ENCODE measurements at regions not wholly inside any gene's neighbourhood (a gene's known extent, or its start where the extent isn't known, plus 50 kb on each side); places are given as distances from the start of the nearest gene placed in this dataset.

- Histone ChIP-seq H3K27me3 (ENCODE audit: insufficient read depth, low read length) (no peaks in the 10 kb centered on the region), H3K27ac (ENCODE audit: low read depth, low read length) (no peak overlapping the region), H3K9me3 (ENCODE audit: control insufficient read depth in 1 of 2, low read length in 2 of 2) (no peaks in the 10 kb centered on the region), H3K4me3 (ENCODE audit: low read length in 2 of 2) (no peak overlapping the region), H3K36me3 (ENCODE audit: insufficient read depth, low read length) (no peaks in the 10 kb centered on the region), H3K4me1 (ENCODE audit: insufficient read depth, low read length) (no peaks in the 10 kb centered on the region)
- no peaks in the 10 kb centered on the region for H3K36me3 Mint-ChIP-seq
- intact Hi-C loops (cut with micrococcal nuclease) = no loop called here
- peak overlapping the region in 1 of 7 donors; percentile 1 for H3K27ac Mint-ChIP-seq
- CTCF ChIA-PET (ENCODE audit: partially characterized antibody) = no interaction called here
- H3K4me1 Mint-ChIP-seq = no peaks in the 10 kb centered on the region
- H3K27me3 Mint-ChIP-seq = no peaks in the 10 kb centered on the region
- no peak for DNase-seq
- POLR2A ChIA-PET (ENCODE audit: partially characterized antibody) = no interaction called here
- H3K9me3 Mint-ChIP-seq = peaks cover 0 to 6% (median 4%) of the 10 kb centered on the region in 8 donors
- no peak overlapping the region for H3K4me3 Mint-ChIP-seq
Measured at GRCh38 chr5:112025757-112026156, 268.8 kb upstream of the NREP start.

- no peak overlapping the region for H3K27ac ChIP-seq (ENCODE audit: low read depth, low read length)
- no peaks in the 10 kb centered on the region for H3K36me3 ChIP-seq (ENCODE audit: insufficient read depth, low read length)
- Mint-ChIP-seq H3K9me3 (peaks cover 0 to 5% (median 3%) of the 10 kb centered on the region in 8 donors), H3K27me3 (no peaks in the 10 kb centered on the region), H3K27ac (no peak overlapping the region), H3K4me1 (no peaks in the 10 kb centered on the region), H3K4me3 (no peak overlapping the region), H3K36me3 (no peaks in the 10 kb centered on the region)
- no peak for DNase-seq
- H3K4me3 ChIP-seq (ENCODE audit: low read length in 2 of 2) = no peak overlapping the region
- H3K27me3 ChIP-seq (ENCODE audit: insufficient read depth, low read length) = no peaks in the 10 kb centered on the region
- H3K4me1 ChIP-seq (ENCODE audit: insufficient read depth, low read length) = no peaks in the 10 kb centered on the region
- ChIA-PET CTCF (ENCODE audit: partially characterized antibody) (no interaction called here), POLR2A (ENCODE audit: partially characterized antibody) (no interaction called here)
- H3K9me3 ChIP-seq (ENCODE audit: control insufficient read depth in 1 of 2, low read length in 2 of 2) = no peaks in the 10 kb centered on the region
- intact Hi-C loops (cut with micrococcal nuclease) = no loop called here
Measured at GRCh38 chr5:112024769-112025168, 267.8 kb upstream of the NREP start.

- no peak overlapping the region for H3K27ac ChIP-seq (ENCODE audit: low read depth, low read length)
- no peaks in the 10 kb centered on the region for H3K36me3 ChIP-seq (ENCODE audit: insufficient read depth, low read length)
- Mint-ChIP-seq H3K27ac (no peak overlapping the region), H3K4me3 (no peak overlapping the region), H3K36me3 (no peaks in the 10 kb centered on the region), H3K9me3 (peaks cover 0 to 5% (median 2%) of the 10 kb centered on the region in 8 donors), H3K4me1 (no peaks in the 10 kb centered on the region), H3K27me3 (no peaks in the 10 kb centered on the region)
- H3K9me3 ChIP-seq (ENCODE audit: control insufficient read depth in 1 of 2, low read length in 2 of 2) = no peaks in the 10 kb centered on the region
- no peak for DNase-seq
- no peaks in the 10 kb centered on the region for H3K4me1 ChIP-seq (ENCODE audit: insufficient read depth, low read length)
- ChIA-PET CTCF (ENCODE audit: partially characterized antibody) (no interaction called here), POLR2A (ENCODE audit: partially characterized antibody) (no interaction called here)
- no peak overlapping the region for H3K4me3 ChIP-seq (ENCODE audit: low read length in 2 of 2)
- no peaks in the 10 kb centered on the region for H3K27me3 ChIP-seq (ENCODE audit: insufficient read depth, low read length)
- intact Hi-C loops (cut with micrococcal nuclease) = no loop called here
Measured at GRCh38 chr5:112024221-112024620, 267.2 kb upstream of the NREP start.

GRCh38 chr5:112023766-112024165 is 266.8 kb upstream of the NREP start:
- no peak for DNase-seq
- CTCF ChIA-PET (ENCODE audit: partially characterized antibody) = no interaction called here

GRCh38 chr5:112018846-112019245 is 261.9 kb upstream of the NREP start:
- Histone ChIP-seq H3K27me3 (ENCODE audit: insufficient read depth, low read length) (no peaks in the 10 kb centered on the region), H3K9me3 (ENCODE audit: control insufficient read depth in 1 of 2, low read length in 2 of 2) (no peaks in the 10 kb centered on the region), H3K4me3 (ENCODE audit: low read length in 2 of 2) (no peak overlapping the region), H3K4me1 (ENCODE audit: insufficient read depth, low read length) (no peaks in the 10 kb centered on the region), H3K27ac (ENCODE audit: low read depth, low read length) (no peak overlapping the region), H3K36me3 (ENCODE audit: insufficient read depth, low read length) (no peaks in the 10 kb centered on the region)
- Mint-ChIP-seq H3K27ac (no peak overlapping the region), H3K9me3 (peaks cover 0 to 2% (median 0%) of the 10 kb centered on the region in 8 donors), H3K36me3 (no peaks in the 10 kb centered on the region), H3K4me1 (no peaks in the 10 kb centered on the region), H3K4me3 (no peak overlapping the region), H3K27me3 (peaks cover 1 to 2% of the 10 kb centered on the region in 2 donors)
- ChIA-PET CTCF (ENCODE audit: partially characterized antibody) (no interaction called here), POLR2A (ENCODE audit: partially characterized antibody) (no interaction called here)
- intact Hi-C loops (cut with micrococcal nuclease) = no loop called here
- no peak for DNase-seq

More at GRCh38 chr5:112023766-112024165, 266.8 kb upstream of the NREP start:
- intact Hi-C loops (cut with micrococcal nuclease) = no loop called here
- no peaks in the 10 kb centered on the region for H3K36me3 Mint-ChIP-seq
- Histone ChIP-seq H3K4me3 (ENCODE audit: low read length in 2 of 2) (no peak overlapping the region), H3K9me3 (ENCODE audit: control insufficient read depth in 1 of 2, low read length in 2 of 2) (no peaks in the 10 kb centered on the region), H3K27me3 (ENCODE audit: insufficient read depth, low read length) (no peaks in the 10 kb centered on the region), H3K27ac (ENCODE audit: low read depth, low read length) (no peak overlapping the region), H3K4me1 (ENCODE audit: insufficient read depth, low read length) (no peaks in the 10 kb centered on the region), H3K36me3 (ENCODE audit: insufficient read depth, low read length) (no peaks in the 10 kb centered on the region)
- POLR2A ChIA-PET (ENCODE audit: partially characterized antibody) = no interaction called here
- H3K27ac Mint-ChIP-seq = no peak overlapping the region
- H3K4me1 Mint-ChIP-seq = no peaks in the 10 kb centered on the region
- H3K4me3 Mint-ChIP-seq = no peak overlapping the region
- no peaks in the 10 kb centered on the region for H3K27me3 Mint-ChIP-seq
- peaks cover 0 to 4% (median 1%) of the 10 kb centered on the region in 8 donors for H3K9me3 Mint-ChIP-seq

GRCh38 chr5:112016980-112017379 is 260.0 kb upstream of the NREP start:
- no peaks in the 10 kb centered on the region for H3K36me3 ChIP-seq (ENCODE audit: insufficient read depth, low read length)
- CTCF ChIA-PET (ENCODE audit: partially characterized antibody) = no interaction called here
- H3K4me1 ChIP-seq (ENCODE audit: insufficient read depth, low read length) = no peaks in the 10 kb centered on the region
- POLR2A ChIA-PET (ENCODE audit: partially characterized antibody) = no interaction called here
- no peak overlapping the region for H3K27ac Mint-ChIP-seq
- H3K27me3 ChIP-seq (ENCODE audit: insufficient read depth, low read length) = no peaks in the 10 kb centered on the region
- intact Hi-C loops (cut with micrococcal nuclease) = no loop called here
- H3K27ac ChIP-seq (ENCODE audit: low read depth, low read length) = no peak overlapping the region
- H3K36me3 Mint-ChIP-seq = no peaks in the 10 kb centered on the region
- no peak overlapping the region for H3K4me3 ChIP-seq (ENCODE audit: low read length in 2 of 2)
- H3K4me1 Mint-ChIP-seq = no peaks in the 10 kb centered on the region
- H3K27me3 Mint-ChIP-seq = peaks cover 1 to 2% of the 10 kb centered on the region in 2 donors
- no peak overlapping the region for H3K4me3 Mint-ChIP-seq
- no peak for DNase-seq
- H3K9me3 Mint-ChIP-seq = peaks cover 0 to 2% (median 0%) of the 10 kb centered on the region in 8 donors
- H3K9me3 ChIP-seq (ENCODE audit: control insufficient read depth in 1 of 2, low read length in 2 of 2) = no peaks in the 10 kb centered on the region

- H3K4me3 ChIP-seq (ENCODE audit: low read length in 2 of 2) = no peak overlapping the region
- H3K36me3 Mint-ChIP-seq = no peaks in the 10 kb centered on the region
- no peaks in the 10 kb centered on the region for H3K27me3 ChIP-seq (ENCODE audit: insufficient read depth, low read length)
- H3K27me3 Mint-ChIP-seq = peaks cover 1 to 3% of the 10 kb centered on the region in 2 donors
- H3K4me3 Mint-ChIP-seq = no peak overlapping the region
- no peaks in the 10 kb centered on the region for H3K4me1 Mint-ChIP-seq
- H3K9me3 ChIP-seq (ENCODE audit: control insufficient read depth in 1 of 2, low read length in 2 of 2) = no peaks in the 10 kb centered on the region
- peaks cover 0 to 2% (median 0%) of the 10 kb centered on the region in 8 donors for H3K9me3 Mint-ChIP-seq
- H3K36me3 ChIP-seq (ENCODE audit: insufficient read depth, low read length) = no peaks in the 10 kb centered on the region
- intact Hi-C loops (cut with micrococcal nuclease) = no loop called here
- ChIA-PET CTCF (ENCODE audit: partially characterized antibody) (no interaction called here), POLR2A (ENCODE audit: partially characterized antibody) (no interaction called here)
- no peaks in the 10 kb centered on the region for H3K4me1 ChIP-seq (ENCODE audit: insufficient read depth, low read length)
- no peak overlapping the region for H3K27ac ChIP-seq (ENCODE audit: low read depth, low read length)
- no peak for DNase-seq
- H3K27ac Mint-ChIP-seq = no peak overlapping the region
Measured at GRCh38 chr5:112014783-112015395, 257.9 kb upstream of the NREP start.

- Mint-ChIP-seq H3K9me3 (peaks cover 0 to 2% (median 0%) of the 10 kb centered on the region in 8 donors), H3K4me3 (no peak overlapping the region), H3K4me1 (no peaks in the 10 kb centered on the region), H3K36me3 (no peaks in the 10 kb centered on the region), H3K27ac (no peak overlapping the region), H3K27me3 (peaks cover 1 to 3% of the 10 kb centered on the region in 2 donors)
- intact Hi-C loops (cut with micrococcal nuclease) = no loop called here
- ChIA-PET CTCF (ENCODE audit: partially characterized antibody) (no interaction called here), POLR2A (ENCODE audit: partially characterized antibody) (no interaction called here)
- H3K9me3 ChIP-seq (ENCODE audit: control insufficient read depth in 1 of 2, low read length in 2 of 2) = no peaks in the 10 kb centered on the region
- H3K27ac ChIP-seq (ENCODE audit: low read depth, low read length) = no peak overlapping the region
- no peaks in the 10 kb centered on the region for H3K36me3 ChIP-seq (ENCODE audit: insufficient read depth, low read length)
- no peak for DNase-seq
- no peaks in the 10 kb centered on the region for H3K4me1 ChIP-seq (ENCODE audit: insufficient read depth, low read length)
- H3K4me3 ChIP-seq (ENCODE audit: low read length in 2 of 2) = no peak overlapping the region
- H3K27me3 ChIP-seq (ENCODE audit: insufficient read depth, low read length) = no peaks in the 10 kb centered on the region
Measured at GRCh38 chr5:112013660-112014059, 256.7 kb upstream of the NREP start.

Measured in CD4-positive, alpha-beta memory T cell (primary cell).